ENCODE measurements at regions not wholly inside any gene's neighbourhood (a gene's known extent, or its start where the extent isn't known, plus 50 kb on each side); places are given as distances from the start of the nearest gene placed in this dataset.

GRCh38 chr1:182293119-182293589 lies 98.4 kb downstream of the GLUL start:
- DNase-seq = peak in 1 of 14 donors; percentile 20

- DNase-seq = no peak
Measured at GRCh38 chr1:182292193-182292741, 99.3 kb downstream of the GLUL start.

GRCh38 chr1:182291584-182292192 lies 99.9 kb downstream of the GLUL start:
- no peak for DNase-seq

GRCh38 chr1:182288749-182289604 lies 102.6 kb downstream of the GLUL start:
- no peak for DNase-seq

GRCh38 chr1:182286761-182287160 lies 104.8 kb downstream of the GLUL start:
- no peak for DNase-seq

- no peak for DNase-seq
Measured at GRCh38 chr1:182283746-182284544, 107.6 kb downstream of the GLUL start.

- peak in 12 of 14 donors; percentile 13 to 82 (median 66) for DNase-seq
Measured at GRCh38 chr1:182281541-182281940, 110.0 kb downstream of the GLUL start.

- peak in 1 of 14 donors; percentile 40 for DNase-seq
Measured at GRCh38 chr1:182280504-182280900, 111.1 kb downstream of the GLUL start.

GRCh38 chr1:182279724-182280503 lies 111.7 kb downstream of the GLUL start:
- peak in 13 of 14 donors; percentile 40 to 98 (median 85) for DNase-seq

- DNase-seq = no peak
Measured at GRCh38 chr1:182279302-182279701, 112.3 kb downstream of the GLUL start.

GRCh38 chr1:182278144-182279054 lies 113.2 kb downstream of the GLUL start:
- peak in 3 of 14 donors; percentile 15 to 40 (median 29) for DNase-seq

GRCh38 chr1:182275271-182275670 lies 116.3 kb downstream of the GLUL start:
- DNase-seq = no peak

- no peak for DNase-seq
Measured at GRCh38 chr1:182274618-182275017, 117.0 kb downstream of the GLUL start.

GRCh38 chr1:182270731-182271130 lies 120.9 kb downstream of the GLUL start:
- no peak for DNase-seq

GRCh38 chr1:182269097-182269496 lies 122.5 kb downstream of the GLUL start:
- DNase-seq = no peak

GRCh38 chr1:182268669-182269068 lies 122.9 kb downstream of the GLUL start:
- DNase-seq = no peak

GRCh38 chr1:182264185-182264584 lies 127.4 kb downstream of the GLUL start:
- DNase-seq = no peak

GRCh38 chr1:182263706-182264105 lies 127.9 kb downstream of the GLUL start:
- DNase-seq = no peak

GRCh38 chr1:182262425-182262824 lies 129.2 kb downstream of the GLUL start:
- no peak for DNase-seq

GRCh38 chr1:182261655-182262054 lies 129.9 kb downstream of the GLUL start:
- no peak for DNase-seq

GRCh38 chr1:182260516-182260915 lies 131.1 kb downstream of the GLUL start:
- no peak for DNase-seq

All from C1 segment of cervical spinal cord (tissue), 14 donors.